ENCODE measurements at regions not wholly inside any gene's neighbourhood (a gene's known extent, or its start where the extent isn't known, plus 50 kb on each side); places are given as distances from the start of the nearest gene placed in this dataset.

- TF ChIP-seq EZH2 (IDR thresholded peaks at IDR 0.05; ENCODE audit: borderline replicate concordance, low read depth, low read length, poor library complexity, severe bottlenecking) (no peak), CTCF (conservative IDR thresholded peaks at IDR 0.05; ENCODE audit: low read depth, low read length) (no peak)
Measured at GRCh38 chr4:19164334-19164733, 1087.4 kb upstream of the SLIT2 start.
